Urothelium cell line (cell line): ENCODE measurements at regions not wholly inside any gene's neighbourhood (a gene's known extent, or its start where the extent isn't known, plus 50 kb on each side); places are given as distances from the start of the nearest gene placed in this dataset.
"Not testable (repeated sequence)": the region's sequence is repeated elsewhere in the genome, so short reads cannot be mapped to it uniquely, and the experiment has no call there.

ENCODE experiments used
- DNase-seq: peaks from one replicate; pipeline ENCODE4 v3.0.0; 2011; ENCODE audit warnings: low spot score, mixed read lengths
- FAIRE-seq: peaks from 2 replicates; lab custom pipeline; 2011; peaks lifted over from hg19 to GRCh38; lab: Jason Lieb, UNC

- FAIRE-seq, result no peak
These were observed 119.6 kb upstream of the BANK1 start for GRCh38 chr4:101670897-101671296.

GRCh38 chr4:101670370-101670769, 120.2 kb upstream of the BANK1 start:
- FAIRE-seq, result no peak

More at GRCh38 chr4:101670897-101671296, 119.6 kb upstream of the BANK1 start:
- no peak for DNase-seq

GRCh38 chr4:101669832-101670188, 120.7 kb upstream of the BANK1 start:
- no peak for DNase-seq
- FAIRE-seq, result no peak

More at GRCh38 chr4:101670370-101670769, 120.2 kb upstream of the BANK1 start:
- no peak for DNase-seq

- no peak for DNase-seq
- FAIRE-seq, result no peak
These were observed 121.2 kb upstream of the BANK1 start for GRCh38 chr4:101669138-101669831.

GRCh38 chr4:101667348-101667747, 123.2 kb upstream of the BANK1 start:
- no peak for DNase-seq
- no peak for FAIRE-seq

GRCh38 chr4:101660607-101661006, 129.9 kb upstream of the BANK1 start:
- DNase-seq, result no peak
- FAIRE-seq, result no peak

- no peak for DNase-seq
- no peak for FAIRE-seq
These were observed 134.7 kb upstream of the BANK1 start for GRCh38 chr4:101655857-101656256.

- no peak for DNase-seq
- FAIRE-seq, result no peak
These were observed 135.5 kb upstream of the BANK1 start for GRCh38 chr4:101655005-101655404.

- DNase-seq (no peak), FAIRE-seq (no peak)
These were observed 138.8 kb upstream of the BANK1 start for GRCh38 chr4:101651778-101652177.

GRCh38 chr4:101649790-101650515, 140.6 kb upstream of the BANK1 start:
- FAIRE-seq (no peak), DNase-seq (no peak)

- no peak for DNase-seq
- FAIRE-seq, result no peak
These were observed 142.9 kb upstream of the BANK1 start for GRCh38 chr4:101647710-101648034.

GRCh38 chr4:101644516-101644915, 146.0 kb upstream of the BANK1 start:
- FAIRE-seq (no peak), DNase-seq (no peak)

GRCh38 chr4:101643186-101643837, 147.2 kb upstream of the BANK1 start:
- peak; percentile 9 for DNase-seq
- no peak for FAIRE-seq

GRCh38 chr4:101632766-101633165, 157.8 kb upstream of the BANK1 start:
- FAIRE-seq, DNase-seq: not testable (repeated sequence)

- no peak for FAIRE-seq
- no peak for DNase-seq
These were observed 160.1 kb upstream of the BANK1 start for GRCh38 chr4:101630319-101630986.

GRCh38 chr4:101621120-101621519, 169.4 kb upstream of the BANK1 start:
- DNase-seq (no peak), FAIRE-seq (no peak)

- DNase-seq (no peak), FAIRE-seq (no peak)
These were observed 174.9 kb upstream of the BANK1 start for GRCh38 chr4:101615652-101616051.

GRCh38 chr4:101606989-101607388, 183.5 kb upstream of the BANK1 start:
- not testable (repeated sequence) for DNase-seq, FAIRE-seq

- no peak for DNase-seq
- no peak for FAIRE-seq
These were observed 185.6 kb upstream of the BANK1 start for GRCh38 chr4:101604976-101605375.

GRCh38 chr4:101600287-101600686, 190.2 kb upstream of the BANK1 start:
- FAIRE-seq, result no peak
- no peak for DNase-seq

GRCh38 chr4:101599620-101600019, 190.9 kb upstream of the BANK1 start:
- FAIRE-seq (no peak), DNase-seq (no peak)
